ENCODE measurements at regions not wholly inside any gene's neighbourhood (a gene's known extent, or its start where the extent isn't known, plus 50 kb on each side); places are given as distances from the start of the nearest gene placed in this dataset.

DNA sequence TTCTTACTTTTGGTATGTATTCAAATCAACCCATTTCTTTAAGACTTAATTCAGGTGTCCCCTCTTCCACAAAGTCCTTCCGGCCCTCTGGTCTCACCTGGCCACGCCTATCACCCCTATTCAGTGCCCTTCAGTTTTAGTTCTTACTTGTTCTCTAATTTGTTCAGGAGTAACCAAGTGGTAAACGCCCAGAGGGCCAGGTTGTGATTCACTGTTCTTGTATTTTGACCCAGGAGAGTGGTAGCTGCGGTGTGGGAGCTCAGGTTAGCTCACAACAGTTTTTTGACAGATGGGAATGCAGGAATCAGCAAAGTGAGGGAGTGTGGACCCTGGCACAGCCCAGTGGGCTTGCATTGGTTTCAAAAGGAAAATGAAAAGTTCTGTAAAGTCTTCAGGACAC, 81.7 kb upstream of the RIPOR2 start:
- Mint-ChIP-seq H3K27me3 (no peaks in the 10 kb centered on the region), H3K36me3 (ENCODE audit: low read depth) (no peaks in the 10 kb centered on the region), H3K27ac (peak overlapping the region; percentile 98), H3K4me3 (no peak overlapping the region), H3K4me1 (peaks cover 34% of the 10 kb centered on the region)
- H3K9me3 ChIP-seq (ENCODE audit: control insufficient read depth, low read length, poor library complexity, severe bottlenecking) = no peaks in the 10 kb centered on the region
- DNase-seq = no peak
- ATAC-seq = no peak

DNA sequence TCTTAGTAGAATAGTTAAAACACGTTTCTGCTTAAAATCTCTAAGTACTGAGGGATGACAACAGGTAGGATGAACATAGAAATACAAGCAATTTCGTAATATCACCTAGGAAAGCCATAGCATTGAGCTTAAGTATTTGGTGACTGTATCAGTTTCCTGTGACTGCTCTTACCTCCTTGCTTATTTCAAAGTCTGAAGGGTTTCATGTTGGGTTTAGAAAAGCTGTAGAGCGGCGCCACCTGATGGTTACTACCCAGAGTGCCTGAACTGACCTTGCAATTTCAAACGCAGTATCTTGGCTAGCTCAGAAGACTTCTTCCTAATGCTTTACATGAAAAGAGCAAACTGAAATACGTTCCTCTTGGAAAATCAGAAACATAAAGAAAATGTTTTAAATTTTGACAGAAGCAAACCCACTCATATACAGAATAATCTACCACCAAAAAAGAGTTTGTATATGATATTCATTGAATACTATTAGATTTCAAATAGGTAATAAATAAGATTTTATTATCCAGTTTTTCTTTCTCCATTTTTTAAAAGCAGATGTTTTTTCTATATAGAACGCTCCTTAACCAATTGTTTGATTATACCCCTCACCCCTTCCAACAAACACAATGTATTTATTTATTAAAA, 82.3 kb upstream of the RIPOR2 start:
- ATAC-seq (peak; percentile 75), DNase-seq (peak; percentile 50 to 65 (median 64))
- H3K27me3 Mint-ChIP-seq = no peaks in the 10 kb centered on the region
- H3K9me3 ChIP-seq (ENCODE audit: control insufficient read depth, low read length, poor library complexity, severe bottlenecking) = no peaks in the 10 kb centered on the region
- H3K27ac Mint-ChIP-seq = peak overlapping the region; percentile 98
- peaks cover 34% of the 10 kb centered on the region for H3K4me1 Mint-ChIP-seq
- no peaks in the 10 kb centered on the region for H3K36me3 Mint-ChIP-seq (ENCODE audit: low read depth)
- H3K4me3 Mint-ChIP-seq = no peak overlapping the region

DNA sequence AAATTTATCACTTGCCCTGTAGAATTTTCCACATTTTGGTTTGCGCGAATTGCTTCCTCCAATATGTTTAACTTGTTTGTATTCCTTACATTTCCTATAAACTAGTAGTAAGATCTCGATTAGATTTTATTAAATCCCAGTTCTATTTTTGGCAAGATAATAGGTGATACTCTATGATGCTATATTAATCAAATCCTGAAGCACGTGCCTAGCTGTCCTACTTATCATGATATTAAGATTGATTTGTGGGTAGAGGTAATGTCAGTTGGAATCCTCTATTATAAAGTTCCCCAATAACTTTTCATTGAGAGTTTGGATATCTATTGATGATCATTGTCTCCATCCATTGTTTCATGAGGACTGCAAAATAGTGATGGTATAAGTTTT, 82.8 kb upstream of the RIPOR2 start:
- ATAC-seq = no peak
- Mint-ChIP-seq H3K27me3 (no peaks in the 10 kb centered on the region), H3K4me3 (no peak overlapping the region), H3K4me1 (peaks cover 34% of the 10 kb centered on the region), H3K36me3 (ENCODE audit: low read depth) (no peaks in the 10 kb centered on the region), H3K27ac (peak overlapping the region; percentile 98)
- H3K9me3 ChIP-seq (ENCODE audit: control insufficient read depth, low read length, poor library complexity, severe bottlenecking) = no peaks in the 10 kb centered on the region
- no peak for DNase-seq

DNA sequence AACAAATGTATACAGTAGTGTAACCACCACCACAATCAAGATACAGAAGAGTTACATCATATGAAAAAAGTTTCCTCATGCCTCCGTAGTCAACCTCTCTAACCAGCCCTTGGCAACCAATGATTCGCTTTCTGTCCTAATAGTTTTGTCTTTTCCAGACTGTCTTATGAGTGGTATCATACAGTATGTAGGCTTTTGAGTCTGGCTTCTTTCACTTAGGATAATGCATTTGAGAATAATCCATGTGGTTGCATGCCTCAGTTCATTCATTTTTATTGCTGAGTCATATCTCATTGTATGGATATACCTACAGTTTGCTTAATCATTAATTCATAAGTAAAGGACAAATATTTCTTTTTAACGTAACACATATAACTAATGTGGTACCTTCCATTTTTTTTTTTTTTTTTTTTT, 86.4 kb upstream of the RIPOR2 start:
- H3K4me1 Mint-ChIP-seq = peaks cover 43% of the 10 kb centered on the region
- no peak overlapping the region for H3K4me3 Mint-ChIP-seq
- no peak for ATAC-seq
- no peaks in the 10 kb centered on the region for H3K36me3 Mint-ChIP-seq (ENCODE audit: low read depth)
- H3K9me3 ChIP-seq (ENCODE audit: control insufficient read depth, low read length, poor library complexity, severe bottlenecking) = no peaks in the 10 kb centered on the region
- H3K27me3 Mint-ChIP-seq = no peaks in the 10 kb centered on the region
- peak overlapping the region; percentile 21 for H3K27ac Mint-ChIP-seq
- DNase-seq = no peak

DNA sequence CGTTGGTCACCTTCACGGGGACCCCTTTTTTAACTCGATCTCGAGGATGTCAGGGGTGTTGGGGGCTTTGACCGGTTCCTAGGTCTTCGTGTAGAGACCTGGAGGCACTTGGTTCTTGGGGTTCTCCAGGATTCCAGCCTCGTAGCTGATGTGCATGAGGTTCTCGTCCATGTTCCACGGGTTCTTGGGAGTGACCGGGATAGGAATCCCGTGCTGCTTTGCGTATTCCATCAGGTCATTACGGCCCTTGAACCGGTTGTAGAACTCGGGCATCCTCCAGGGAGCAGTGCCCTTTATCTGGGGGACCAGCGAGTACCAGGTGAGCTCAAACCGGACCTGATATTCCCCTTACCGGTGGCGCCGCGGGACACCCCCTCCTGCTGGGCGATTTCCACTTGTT, 88.0 kb upstream of the RIPOR2 start:
- ATAC-seq = no peak
- Mint-ChIP-seq H3K27me3 (no peaks in the 10 kb centered on the region), H3K4me3 (no peak overlapping the region), H3K36me3 (ENCODE audit: low read depth) (no peaks in the 10 kb centered on the region), H3K27ac (no peak overlapping the region), H3K4me1 (peaks cover 44% of the 10 kb centered on the region)
- no peaks in the 10 kb centered on the region for H3K9me3 ChIP-seq (ENCODE audit: control insufficient read depth, low read length, poor library complexity, severe bottlenecking)
- DNase-seq = no peak

DNA sequence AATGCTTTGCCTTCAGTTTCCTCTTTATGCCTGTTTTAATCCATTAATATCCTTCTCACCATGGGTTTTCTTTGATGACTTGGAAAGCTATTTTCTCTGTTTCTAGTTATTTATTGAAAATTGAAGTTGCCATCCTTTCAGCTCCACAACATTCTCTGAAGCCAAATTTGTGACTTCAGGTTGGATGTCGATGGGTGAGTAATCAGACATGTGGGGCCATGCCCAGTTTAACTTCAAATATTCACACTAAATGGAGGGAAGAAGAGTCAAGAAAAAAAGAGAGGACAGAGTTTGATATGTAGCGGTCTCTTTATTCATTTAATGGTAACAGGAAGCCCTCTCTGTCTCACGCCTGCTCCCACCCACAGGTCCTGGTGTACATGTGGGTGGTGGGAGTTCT, 89.1 kb upstream of the RIPOR2 start:
- Mint-ChIP-seq H3K4me3 (peak overlapping the region; percentile 60), H3K27me3 (no peaks in the 10 kb centered on the region), H3K4me1 (peaks cover 50% of the 10 kb centered on the region), H3K36me3 (ENCODE audit: low read depth) (no peaks in the 10 kb centered on the region), H3K27ac (peak overlapping the region; percentile 100)
- no peak for ATAC-seq
- DNase-seq = no peak
- H3K9me3 ChIP-seq (ENCODE audit: control insufficient read depth, low read length, poor library complexity, severe bottlenecking) = no peaks in the 10 kb centered on the region

DNA sequence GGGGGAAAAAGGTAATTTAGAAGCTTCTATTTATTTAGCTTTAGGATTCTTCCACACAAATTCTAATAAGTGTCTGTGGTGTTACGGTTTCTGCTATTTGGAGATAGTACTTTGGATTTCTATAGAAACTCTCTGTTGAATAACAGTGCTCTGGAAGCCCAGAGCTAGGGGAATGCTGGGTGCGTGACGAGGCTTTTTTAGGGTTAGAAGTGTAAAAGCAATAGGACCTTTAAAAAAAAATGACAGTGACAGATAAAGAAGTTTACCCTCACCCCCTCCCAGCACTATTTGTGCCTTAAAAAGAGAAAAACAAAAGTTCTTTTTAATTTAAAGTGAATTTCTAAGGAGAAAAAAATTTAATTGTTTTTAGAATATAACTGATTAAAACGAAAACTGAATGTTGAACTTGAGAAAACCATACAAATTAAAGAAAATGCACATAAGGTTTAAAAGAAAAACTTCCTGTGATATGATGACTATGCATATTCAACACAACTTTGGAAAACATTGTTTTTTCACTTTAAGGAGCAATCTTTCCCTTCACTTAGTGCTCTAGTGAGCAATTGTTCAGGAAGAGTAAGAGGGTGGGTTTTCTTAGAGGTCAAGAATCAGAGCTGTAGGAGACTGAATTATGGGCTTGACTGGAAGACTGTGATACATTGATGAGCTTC, 89.6 kb upstream of the RIPOR2 start:
- no peaks in the 10 kb centered on the region for H3K36me3 Mint-ChIP-seq (ENCODE audit: low read depth)
- no peaks in the 10 kb centered on the region for H3K9me3 ChIP-seq (ENCODE audit: control insufficient read depth, low read length, poor library complexity, severe bottlenecking)
- H3K27ac Mint-ChIP-seq = peak overlapping the region; percentile 100
- no peaks in the 10 kb centered on the region for H3K27me3 Mint-ChIP-seq
- DNase-seq = no peak
- H3K4me1 Mint-ChIP-seq = peaks cover 55% of the 10 kb centered on the region
- ATAC-seq = no peak
- peak overlapping the region; percentile 60 for H3K4me3 Mint-ChIP-seq

DNA sequence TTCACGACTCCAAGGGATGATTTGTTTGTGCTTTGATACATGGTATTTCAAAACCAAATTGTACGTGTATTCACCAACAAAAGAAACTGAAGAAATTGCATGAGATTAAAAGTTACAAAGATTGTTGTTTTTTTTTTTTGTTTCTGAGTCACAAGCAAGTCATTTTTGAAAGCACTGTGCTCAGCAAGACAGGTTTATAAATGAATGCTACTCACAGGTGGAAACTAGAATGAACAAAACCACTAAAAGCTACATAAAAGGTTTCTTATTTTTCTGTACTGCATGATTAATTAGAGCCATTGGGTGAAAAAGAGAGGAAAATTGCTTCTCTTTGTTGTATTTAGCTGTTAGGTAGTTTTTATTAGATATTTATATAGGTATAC, 90.2 kb upstream of the RIPOR2 start:
- Mint-ChIP-seq H3K36me3 (ENCODE audit: low read depth) (no peaks in the 10 kb centered on the region), H3K4me3 (peak overlapping the region; percentile 88), H3K27me3 (no peaks in the 10 kb centered on the region), H3K4me1 (peaks cover 56% of the 10 kb centered on the region), H3K27ac (peak overlapping the region; percentile 100)
- no peak for ATAC-seq
- no peak for DNase-seq
- H3K9me3 ChIP-seq (ENCODE audit: control insufficient read depth, low read length, poor library complexity, severe bottlenecking) = no peaks in the 10 kb centered on the region

DNA sequence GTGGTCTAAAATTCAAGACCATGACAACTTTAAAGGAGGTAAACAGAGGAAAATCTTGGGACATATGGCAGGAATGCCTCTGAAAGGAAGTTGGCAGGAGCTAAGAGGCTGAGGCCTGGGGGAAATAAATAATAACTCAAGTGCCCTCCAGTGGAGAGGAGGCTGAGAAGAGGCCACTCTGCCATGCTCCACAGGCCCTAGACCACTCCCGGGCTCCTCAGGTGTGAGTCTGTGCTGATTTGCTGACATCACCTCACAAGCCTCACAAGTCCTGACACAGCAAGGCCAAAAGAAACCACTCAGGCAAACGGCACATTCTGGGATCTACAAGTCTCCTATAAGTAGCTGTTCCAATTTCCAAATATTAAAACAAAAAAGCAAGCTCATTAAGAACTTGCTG, 91.0 kb upstream of the RIPOR2 start:
- H3K36me3 Mint-ChIP-seq (ENCODE audit: low read depth) = no peaks in the 10 kb centered on the region
- no peaks in the 10 kb centered on the region for H3K9me3 ChIP-seq (ENCODE audit: control insufficient read depth, low read length, poor library complexity, severe bottlenecking)
- DNase-seq = no peak
- ATAC-seq = peak; percentile 35
- H3K4me3 Mint-ChIP-seq = peak overlapping the region; percentile 88
- peaks cover 54% of the 10 kb centered on the region for H3K4me1 Mint-ChIP-seq
- H3K27ac Mint-ChIP-seq = peak overlapping the region; percentile 100
- H3K27me3 Mint-ChIP-seq = no peaks in the 10 kb centered on the region

DNA sequence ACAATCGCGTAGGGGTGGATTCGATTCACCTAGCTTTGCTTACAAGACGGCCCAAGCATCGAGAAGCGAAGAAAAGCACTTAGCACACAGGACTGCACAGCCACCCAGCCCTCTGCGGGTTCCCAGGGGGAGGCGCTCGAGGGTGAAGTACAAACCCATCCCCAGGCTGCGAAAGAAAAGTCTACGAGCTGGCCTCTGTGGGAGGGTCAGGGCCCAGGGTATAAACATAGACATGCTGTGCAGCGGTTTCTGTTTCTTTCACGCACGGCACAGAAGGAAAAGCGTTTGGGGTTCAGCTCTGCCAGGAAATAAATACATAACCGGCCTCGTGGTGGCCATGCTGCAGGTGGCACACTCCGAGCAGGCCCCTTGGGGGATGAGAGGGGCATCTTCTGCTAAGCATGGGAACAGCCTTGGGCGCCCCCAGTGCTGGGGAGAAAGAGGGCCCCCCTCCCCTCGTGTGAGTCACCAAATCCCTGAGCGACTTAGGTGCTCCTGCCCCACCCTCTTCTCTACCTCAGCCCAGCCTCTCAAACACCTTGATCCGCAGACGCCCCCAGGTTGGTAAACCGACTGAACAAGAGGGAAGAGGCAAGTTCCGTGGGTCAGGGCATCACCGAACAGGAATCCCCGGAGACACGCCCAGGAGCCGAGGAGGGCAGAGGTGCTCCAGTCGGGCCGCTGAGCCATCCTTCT, 91.6 kb upstream of the RIPOR2 start:
- H3K9me3 ChIP-seq (ENCODE audit: control insufficient read depth, low read length, poor library complexity, severe bottlenecking) = no peaks in the 10 kb centered on the region
- H3K4me3 Mint-ChIP-seq = peak overlapping the region; percentile 88
- H3K4me1 Mint-ChIP-seq = peaks cover 56% of the 10 kb centered on the region
- H3K27me3 Mint-ChIP-seq = no peaks in the 10 kb centered on the region
- peak; percentile 62 to 74 (median 68) for DNase-seq
- ATAC-seq = peak; percentile 96
- no peaks in the 10 kb centered on the region for H3K36me3 Mint-ChIP-seq (ENCODE audit: low read depth)
- peak overlapping the region; percentile 100 for H3K27ac Mint-ChIP-seq

DNA sequence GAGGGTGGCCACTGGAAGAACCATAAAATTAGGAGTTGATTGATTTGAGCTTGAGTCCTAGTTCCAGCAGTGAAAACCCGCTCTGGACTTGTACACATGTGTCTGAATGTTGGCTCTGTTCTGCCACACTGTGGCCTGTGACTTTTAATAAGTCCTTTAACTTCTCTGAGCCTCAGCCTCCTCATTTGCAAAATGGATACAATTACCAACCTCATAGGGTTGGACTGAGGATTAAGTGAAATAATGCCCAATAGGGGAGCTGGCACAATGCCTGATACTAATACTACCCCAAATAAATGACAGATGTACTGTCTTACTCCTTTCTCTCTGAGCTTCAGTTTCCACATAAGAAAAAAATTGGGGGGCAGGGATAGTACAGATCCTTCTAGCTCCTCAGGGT, 92.6 kb upstream of the RIPOR2 start:
- ATAC-seq (no peak), DNase-seq (no peak)
- Mint-ChIP-seq H3K4me3 (peak overlapping the region; percentile 88), H3K4me1 (peaks cover 62% of the 10 kb centered on the region), H3K36me3 (ENCODE audit: low read depth) (no peaks in the 10 kb centered on the region), H3K27ac (peak overlapping the region; percentile 100), H3K27me3 (no peaks in the 10 kb centered on the region)
- no peaks in the 10 kb centered on the region for H3K9me3 ChIP-seq (ENCODE audit: control insufficient read depth, low read length, poor library complexity, severe bottlenecking)

DNA sequence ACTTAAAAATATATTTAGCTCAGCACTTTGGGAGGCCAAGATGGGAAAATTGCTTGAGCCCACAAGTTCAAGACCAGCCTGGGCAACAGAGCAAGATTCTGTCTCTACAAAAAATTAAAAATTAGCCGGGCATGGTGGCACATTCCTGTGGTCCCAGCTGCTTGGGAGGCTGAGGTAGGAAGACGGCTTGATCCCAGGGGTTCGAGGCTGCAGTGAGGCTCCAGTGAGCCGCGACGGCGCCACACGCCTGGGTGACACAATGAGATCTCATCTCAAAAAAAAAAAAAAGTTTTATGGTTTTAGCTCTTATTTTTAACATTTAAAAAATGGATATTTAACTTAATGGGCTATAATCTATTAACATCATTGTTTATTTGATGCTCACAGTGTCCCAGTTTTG, 97.2 kb upstream of the RIPOR2 start:
- no peak for ATAC-seq
- DNase-seq = no peak
- peaks cover 58% of the 10 kb centered on the region for H3K4me1 Mint-ChIP-seq
- no peaks in the 10 kb centered on the region for H3K9me3 ChIP-seq (ENCODE audit: control insufficient read depth, low read length, poor library complexity, severe bottlenecking)
- no peaks in the 10 kb centered on the region for H3K27me3 Mint-ChIP-seq
- H3K36me3 Mint-ChIP-seq (ENCODE audit: low read depth) = no peaks in the 10 kb centered on the region
- H3K4me3 Mint-ChIP-seq = no peak overlapping the region
- H3K27ac Mint-ChIP-seq = peak overlapping the region; percentile 100

DNA sequence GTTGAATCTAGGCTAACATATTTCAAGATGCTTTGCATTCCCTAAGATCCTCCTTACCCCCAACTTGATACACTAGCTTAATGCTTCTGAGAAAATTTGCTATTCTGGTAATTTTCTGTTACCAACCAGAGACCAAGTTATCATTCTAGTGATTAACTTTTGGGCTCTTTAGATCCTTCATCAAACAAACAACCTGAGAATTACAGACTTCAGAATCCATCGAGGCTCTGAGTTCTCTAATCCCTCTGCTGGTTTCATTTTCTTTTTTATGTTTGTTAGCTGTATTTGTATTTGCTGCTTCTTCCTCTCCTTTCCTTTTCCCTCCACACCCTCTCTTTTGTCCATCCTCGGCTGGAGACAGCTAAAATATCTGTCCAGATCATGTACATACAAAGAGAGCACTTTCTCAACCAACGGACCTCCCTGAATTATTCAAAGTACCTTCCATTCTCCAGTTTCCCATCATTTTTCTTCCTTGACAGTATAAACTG, 98.7 kb upstream of the RIPOR2 start:
- Mint-ChIP-seq H3K27me3 (no peaks in the 10 kb centered on the region), H3K4me3 (peak overlapping the region; percentile 94), H3K27ac (peak overlapping the region; percentile 100), H3K36me3 (ENCODE audit: low read depth) (no peaks in the 10 kb centered on the region), H3K4me1 (peaks cover 62% of the 10 kb centered on the region)
- DNase-seq (no peak), ATAC-seq (peak; percentile 25)
- no peaks in the 10 kb centered on the region for H3K9me3 ChIP-seq (ENCODE audit: control insufficient read depth, low read length, poor library complexity, severe bottlenecking)
